Peyer's patch (tissue), 4 donors: ENCODE measurements at regions not wholly inside any gene's neighbourhood (a gene's known extent, or its start where the extent isn't known, plus 50 kb on each side); places are given as distances from the start of the nearest gene placed in this dataset.
A peak's percentile ranks its signal among the peaks of the same experiment; 100 is the strongest.

ENCODE experiments used
- DNase-seq, 3 donors: peaks; one replicate each; pipeline ENCODE4 v3.0.0-alpha.2; 2017 to 2019
- H3K27ac ChIP-seq, 4 donors: fragments of 200-600 bp; sonication (generic); one replicate each; pipeline ENCODE4 v1.5.1; 2016 to 2019
- H3K27me3 ChIP-seq, 2 donors: fragments of 200-600 bp; sonication (generic); one replicate each; pipeline ENCODE4 v1.5.1; 2019
- H3K36me3 ChIP-seq, 3 donors: fragments of 200-600 bp; sonication (generic); one replicate each; pipeline ENCODE4 v1.5.1; 2016 to 2019
- H3K4me1 ChIP-seq, 4 donors: fragments of 200-600 bp; sonication (generic); one replicate each; pipeline ENCODE4 v1.5.1; 2016 to 2019
- H3K4me3 ChIP-seq, 4 donors: fragments of 200-600 bp; sonication (generic); 1 replicate in 3 of 4; 2 replicates in 1 of 4; pipeline ENCODE4 v1.5.1; 2016 to 2019; ENCODE audit warnings: mild to moderate bottlenecking in 1 of 4
- H3K9me3 ChIP-seq, 4 donors: fragments of 200-600 bp; sonication (generic); one replicate each; pipeline ENCODE4 v1.5.1; 2016 to 2019; ENCODE audit warnings: mild to moderate bottlenecking in 1 of 4
- CTCF ChIP-seq, 6 experiments: fragments of 450-650 bp in 4 of 6; fragments of 200-600 bp in 2 of 6; sonication (generic) in 1 of 6; IDR thresholded peaks; one replicate each; pipeline ENCODE4 v1.5.1; 2017 to 2019; ENCODE audit warnings: antibody characterized with exemption in 6 of 6, mild to moderate bottlenecking in 3 of 6, moderate library complexity in 1 of 6
- POLR2A ChIP-seq, 2 donors: fragments of 450-650 bp; IDR thresholded peaks; one replicate each; pipeline ENCODE4 v1.5.1; 2017; ENCODE audit warnings: antibody characterized with exemption in 2 of 2, mild to moderate bottlenecking in 2 of 2, moderate library complexity in 2 of 2

DNA sequence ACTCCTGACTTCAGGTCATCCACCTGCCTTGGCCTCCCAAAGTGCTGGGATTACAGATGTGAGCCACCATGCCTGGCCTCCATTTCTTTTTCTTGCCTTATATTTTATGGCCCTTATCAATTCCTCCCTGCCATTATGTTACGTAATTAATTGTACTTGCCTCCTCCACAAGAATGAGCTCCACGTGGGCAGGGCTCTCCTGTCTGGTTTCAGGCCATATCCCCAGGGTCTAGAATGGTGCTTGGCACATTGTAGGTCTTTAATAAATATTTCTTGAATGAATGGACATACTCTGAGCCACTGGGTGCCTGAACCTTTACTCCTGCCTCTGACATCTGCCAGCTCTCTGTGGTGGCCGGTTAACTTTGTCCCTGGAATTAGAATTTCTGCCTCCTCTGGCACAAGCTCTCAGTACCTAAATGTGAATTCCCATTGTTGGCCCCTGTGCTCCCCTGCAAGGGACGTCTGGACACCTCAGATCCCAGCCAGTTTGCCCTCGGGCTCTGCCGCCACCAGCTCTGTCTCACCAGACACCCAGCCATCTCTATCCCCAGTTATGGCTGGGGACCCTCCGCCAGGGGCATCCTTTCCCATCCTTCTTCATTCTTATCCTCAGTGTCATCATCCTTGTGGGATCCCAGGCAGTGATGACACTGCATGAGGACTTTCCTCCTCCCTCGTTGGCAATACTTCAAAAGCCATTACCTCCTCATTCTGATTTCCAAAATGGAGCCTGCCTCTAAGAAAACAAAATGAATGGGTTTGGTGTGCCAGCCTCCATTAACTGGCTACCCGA lies 165.6 kb upstream of the SMAD3 start:
- peak in 1 of 3 donors; percentile 18 for DNase-seq

DNA sequence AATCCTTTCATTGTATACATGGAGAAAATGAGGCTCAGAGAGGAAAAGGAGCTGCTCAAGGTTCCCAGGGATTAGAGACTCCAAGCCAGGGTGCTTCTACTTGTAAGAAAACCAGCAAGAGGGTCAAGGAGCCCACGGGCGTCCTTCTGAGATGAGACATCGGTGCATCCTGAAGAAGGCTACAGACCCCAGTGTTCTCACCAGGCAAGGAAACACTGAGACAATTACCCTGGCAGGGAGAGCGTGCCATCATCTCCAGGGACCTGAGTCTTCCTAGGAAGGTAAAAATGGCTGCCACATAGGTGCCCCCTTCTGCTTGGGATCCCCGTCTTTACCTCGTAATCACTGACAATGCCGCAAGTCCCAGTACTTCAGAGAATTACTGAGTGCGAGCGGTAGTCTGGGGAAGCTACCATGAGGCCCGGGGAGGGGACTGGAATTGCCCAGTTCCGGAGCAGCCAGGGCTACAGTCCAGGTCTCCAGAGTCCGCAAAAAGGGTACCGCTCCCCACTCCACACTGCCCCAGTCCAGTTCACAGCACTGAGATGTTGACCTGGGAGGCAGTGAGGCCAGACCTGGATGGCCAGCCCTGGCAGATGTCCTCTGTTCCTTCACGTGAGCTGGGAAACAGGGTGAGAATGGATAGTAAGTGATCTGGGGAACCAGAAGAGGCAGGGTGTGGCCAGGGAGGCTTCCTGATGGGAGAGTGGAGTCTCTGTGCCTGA lies 164.7 kb upstream of the SMAD3 start:
- no peaks in the 10 kb centered on the region for H3K9me3 ChIP-seq
- TF ChIP-seq CTCF (IDR thresholded peaks at IDR 0.05) (no peak), POLR2A (IDR thresholded peaks at IDR 0.05) (no peak)
- peak in 1 of 3 donors; percentile 26 for DNase-seq
- H3K27me3 ChIP-seq: no peaks in the 10 kb centered on the region
- H3K4me3 ChIP-seq: no peak overlapping the region
- H3K36me3 ChIP-seq: no peaks in the 10 kb centered on the region
- H3K4me1 ChIP-seq: no peaks in the 10 kb centered on the region
- H3K27ac ChIP-seq: no peak overlapping the region

More for the DNA sequence above, 165.6 kb upstream of the SMAD3 start:
- Histone ChIP-seq H3K9me3 (no peaks in the 10 kb centered on the region), H3K4me1 (no peaks in the 10 kb centered on the region), H3K27me3 (no peaks in the 10 kb centered on the region), H3K27ac (no peak overlapping the region), H3K36me3 (no peaks in the 10 kb centered on the region), H3K4me3 (no peak overlapping the region)
- no peak for TF ChIP-seq CTCF (IDR thresholded peaks at IDR 0.05)
- TF ChIP-seq POLR2A (IDR thresholded peaks at IDR 0.05): no peak

DNA sequence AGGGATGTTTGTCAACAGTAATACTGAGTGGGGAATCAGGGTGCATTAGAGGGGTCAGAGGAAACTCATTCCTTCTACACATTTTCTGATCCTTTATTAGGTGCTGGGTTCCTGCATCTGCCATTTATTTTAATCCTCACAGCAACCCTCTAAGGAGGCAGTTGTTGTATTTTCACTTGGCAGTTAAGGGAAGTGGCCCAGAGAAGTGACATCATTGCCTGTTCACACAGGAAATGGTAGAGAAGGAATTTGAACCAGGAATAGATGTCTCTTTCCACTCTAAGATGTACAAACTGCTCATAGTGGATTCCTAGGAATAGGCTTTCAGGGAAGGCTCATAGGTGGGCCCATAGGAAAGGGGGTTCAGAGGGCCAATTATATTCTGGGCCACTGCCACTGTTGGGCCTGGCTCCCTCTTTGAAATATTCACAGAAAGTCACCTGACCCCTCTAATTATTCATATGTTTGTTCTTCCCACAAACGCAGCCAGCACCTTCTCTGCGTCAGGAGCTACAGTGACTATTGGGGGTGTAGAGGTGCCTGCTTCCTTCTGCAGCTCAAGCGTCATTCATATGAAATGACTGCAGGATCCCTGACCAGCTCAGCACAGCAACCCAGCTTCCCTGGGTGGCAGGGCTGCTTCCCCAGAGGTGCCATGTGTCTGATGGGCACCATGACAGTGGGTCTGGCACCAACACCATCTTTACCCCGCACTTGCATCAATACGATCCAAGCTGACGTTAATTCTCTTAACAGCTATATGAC lies 163.9 kb upstream of the SMAD3 start:
- Histone ChIP-seq H3K36me3 (no peaks in the 10 kb centered on the region), H3K4me1 (no peaks in the 10 kb centered on the region), H3K27me3 (no peaks in the 10 kb centered on the region), H3K9me3 (no peaks in the 10 kb centered on the region), H3K4me3 (no peak overlapping the region), H3K27ac (no peak overlapping the region)
- peak in 1 of 3 donors; percentile 9 for DNase-seq
- TF ChIP-seq CTCF (IDR thresholded peaks at IDR 0.05): no peak
- no peak for TF ChIP-seq POLR2A (IDR thresholded peaks at IDR 0.05)

- no peak for TF ChIP-seq POLR2A (IDR thresholded peaks at IDR 0.05)
- TF ChIP-seq CTCF (IDR thresholded peaks at IDR 0.05): no peak
- no peak overlapping the region for H3K4me3 ChIP-seq
- H3K27ac ChIP-seq: no peak overlapping the region
- H3K4me1 ChIP-seq: no peaks in the 10 kb centered on the region
- DNase-seq: no peak
- no peaks in the 10 kb centered on the region for H3K36me3 ChIP-seq
- H3K9me3 ChIP-seq: no peaks in the 10 kb centered on the region
- no peaks in the 10 kb centered on the region for H3K27me3 ChIP-seq
These were observed 160.2 kb upstream of the SMAD3 start for GRCh38 chr15:66905185-66905584.

DNA sequence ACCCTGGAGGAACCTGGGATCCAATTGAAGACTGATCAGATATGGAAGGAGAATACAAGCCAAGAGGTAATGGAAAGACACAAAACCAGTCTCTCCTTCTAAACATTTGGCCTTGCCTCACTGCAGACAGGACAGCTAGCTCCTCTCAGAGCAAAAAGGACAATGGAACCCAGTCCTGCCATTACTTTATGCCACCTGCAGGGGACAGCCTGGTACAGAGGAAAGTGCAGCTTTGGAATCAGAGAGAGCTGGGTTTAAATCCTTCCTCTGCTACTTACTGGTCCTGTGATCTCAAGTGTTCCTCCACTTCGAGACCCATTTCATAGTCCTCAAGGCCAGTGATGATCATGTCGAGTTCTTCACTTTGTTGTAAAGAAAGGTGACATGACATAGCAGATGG lies 159.4 kb upstream of the SMAD3 start:
- TF ChIP-seq POLR2A (IDR thresholded peaks at IDR 0.05) (no peak), CTCF (IDR thresholded peaks at IDR 0.05) (no peak)
- Histone ChIP-seq H3K36me3 (no peaks in the 10 kb centered on the region), H3K9me3 (no peaks in the 10 kb centered on the region), H3K27ac (no peak overlapping the region), H3K27me3 (no peaks in the 10 kb centered on the region), H3K4me1 (no peaks in the 10 kb centered on the region), H3K4me3 (no peak overlapping the region)
- DNase-seq: no peak
